OCI-LY3 (cell line): ENCODE measurements at regions not wholly inside any gene's neighbourhood (a gene's known extent, or its start where the extent isn't known, plus 50 kb on each side); places are given as distances from the start of the nearest gene placed in this dataset.

Experiments
- EZH2phosphoT487 ChIP-seq: fragments of 200-600 bp; shearing (Covaris generic); IDR thresholded peaks from 2 replicates; pipeline ENCODE4 v1.6.1; 2018; ENCODE audit warnings: antibody characterized with exemption, mixed run types, low read depth
- TF ChIP-seq, protein P1 (sequence below): fragments of 200-600, 300-600 bp; sonication (generic); IDR thresholded peaks from 2 replicates; pipeline ENCODE4 v1.5.1; 2014; ENCODE audit warnings: antibody characterized with exemption, low read length, low read depth

DNA sequence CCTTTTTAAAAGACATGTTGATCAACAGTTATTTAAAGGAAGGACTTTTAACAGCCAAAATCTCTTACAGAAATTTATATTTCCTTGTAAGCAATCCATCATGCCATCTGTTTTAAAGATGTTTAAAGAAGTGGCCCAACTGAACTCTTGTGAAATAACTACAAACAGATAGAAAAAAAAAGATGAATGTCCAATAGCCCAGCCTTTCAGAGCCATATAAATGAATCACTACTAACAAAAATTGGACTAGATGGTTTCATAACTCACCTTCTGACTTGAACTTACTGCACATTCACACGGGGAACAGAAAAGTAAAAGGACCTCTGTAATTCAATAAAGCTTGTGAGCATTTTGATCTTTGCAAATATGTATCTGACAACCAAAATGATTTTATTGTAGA, 319.0 kb upstream of the CHAC2 start:
- TF ChIP-seq, protein P1, sequence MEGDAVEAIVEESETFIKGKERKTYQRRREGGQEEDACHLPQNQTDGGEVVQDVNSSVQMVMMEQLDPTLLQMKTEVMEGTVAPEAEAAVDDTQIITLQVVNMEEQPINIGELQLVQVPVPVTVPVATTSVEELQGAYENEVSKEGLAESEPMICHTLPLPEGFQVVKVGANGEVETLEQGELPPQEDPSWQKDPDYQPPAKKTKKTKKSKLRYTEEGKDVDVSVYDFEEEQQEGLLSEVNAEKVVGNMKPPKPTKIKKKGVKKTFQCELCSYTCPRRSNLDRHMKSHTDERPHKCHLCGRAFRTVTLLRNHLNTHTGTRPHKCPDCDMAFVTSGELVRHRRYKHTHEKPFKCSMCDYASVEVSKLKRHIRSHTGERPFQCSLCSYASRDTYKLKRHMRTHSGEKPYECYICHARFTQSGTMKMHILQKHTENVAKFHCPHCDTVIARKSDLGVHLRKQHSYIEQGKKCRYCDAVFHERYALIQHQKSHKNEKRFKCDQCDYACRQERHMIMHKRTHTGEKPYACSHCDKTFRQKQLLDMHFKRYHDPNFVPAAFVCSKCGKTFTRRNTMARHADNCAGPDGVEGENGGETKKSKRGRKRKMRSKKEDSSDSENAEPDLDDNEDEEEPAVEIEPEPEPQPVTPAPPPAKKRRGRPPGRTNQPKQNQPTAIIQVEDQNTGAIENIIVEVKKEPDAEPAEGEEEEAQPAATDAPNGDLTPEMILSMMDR = no peak
- no peak for TF ChIP-seq EZH2phosphoT487
